Tibial nerve (tissue), 3 donors: ENCODE measurements at regions not wholly inside any gene's neighbourhood (a gene's known extent, or its start where the extent isn't known, plus 50 kb on each side); places are given as distances from the start of the nearest gene placed in this dataset.

Experiments used
- POLR2A ChIP-seq, 2 donors: fragments of 450-650 bp; IDR thresholded peaks; one replicate each; pipeline ENCODE4 v1.6.1; 2017; ENCODE audit warnings: antibody characterized with exemption in 2 of 2, mild to moderate bottlenecking in 2 of 2, moderate library complexity in 2 of 2
- TF ChIP-seq, protein P1 (sequence below), 5 experiments: fragments of 200-600 bp in 3 of 5; fragments of 450-650 bp in 2 of 5; sonication (generic) in 3 of 5; IDR thresholded peaks; one replicate each; pipeline ENCODE4 v1.5.1; 2016 to 2019; ENCODE audit warnings: antibody characterized with exemption in 5 of 5, mild to moderate bottlenecking in 3 of 5, moderate library complexity in 2 of 5

DNA sequence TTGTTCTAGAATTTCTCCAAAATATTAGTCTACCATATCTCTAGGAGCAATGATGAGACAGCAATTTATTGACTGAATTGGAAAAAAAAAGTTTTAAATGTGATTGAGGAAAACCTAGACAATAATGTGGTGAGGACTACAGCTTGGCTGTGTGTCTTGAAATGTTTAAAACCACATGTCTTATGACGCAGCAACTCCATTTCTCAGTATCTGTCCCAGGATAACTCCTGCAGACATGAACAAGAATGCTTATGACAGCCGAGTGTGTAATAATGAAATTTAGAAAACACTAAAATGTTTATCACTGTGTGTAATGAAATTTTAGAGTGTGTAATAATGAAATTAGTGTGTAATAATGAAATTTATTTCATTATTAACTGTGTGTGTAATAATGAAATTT is 254.1 kb upstream of the DAPK1 start:
- TF ChIP-seq, protein P1, sequence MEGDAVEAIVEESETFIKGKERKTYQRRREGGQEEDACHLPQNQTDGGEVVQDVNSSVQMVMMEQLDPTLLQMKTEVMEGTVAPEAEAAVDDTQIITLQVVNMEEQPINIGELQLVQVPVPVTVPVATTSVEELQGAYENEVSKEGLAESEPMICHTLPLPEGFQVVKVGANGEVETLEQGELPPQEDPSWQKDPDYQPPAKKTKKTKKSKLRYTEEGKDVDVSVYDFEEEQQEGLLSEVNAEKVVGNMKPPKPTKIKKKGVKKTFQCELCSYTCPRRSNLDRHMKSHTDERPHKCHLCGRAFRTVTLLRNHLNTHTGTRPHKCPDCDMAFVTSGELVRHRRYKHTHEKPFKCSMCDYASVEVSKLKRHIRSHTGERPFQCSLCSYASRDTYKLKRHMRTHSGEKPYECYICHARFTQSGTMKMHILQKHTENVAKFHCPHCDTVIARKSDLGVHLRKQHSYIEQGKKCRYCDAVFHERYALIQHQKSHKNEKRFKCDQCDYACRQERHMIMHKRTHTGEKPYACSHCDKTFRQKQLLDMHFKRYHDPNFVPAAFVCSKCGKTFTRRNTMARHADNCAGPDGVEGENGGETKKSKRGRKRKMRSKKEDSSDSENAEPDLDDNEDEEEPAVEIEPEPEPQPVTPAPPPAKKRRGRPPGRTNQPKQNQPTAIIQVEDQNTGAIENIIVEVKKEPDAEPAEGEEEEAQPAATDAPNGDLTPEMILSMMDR (IDR thresholded peaks at IDR 0.05), result no peak
- no peak for TF ChIP-seq POLR2A (IDR thresholded peaks at IDR 0.05)
